GM18498 (cell line): ENCODE measurements at regions not wholly inside any gene's neighbourhood (a gene's known extent, or its start where the extent isn't known, plus 50 kb on each side); places are given as distances from the start of the nearest gene placed in this dataset.

Experiments
- ATAC-seq: cut with Tn5 transposase; IDR thresholded peaks from one replicate; pipeline ENCODE4 v1.9.1; 2021; ENCODE audit warnings: mild to moderate bottlenecking, moderate library complexity; ENCODE audit not compliant: unreplicated experiment

GRCh38 chr15:39451121-39451688 is 129.7 kb upstream of the THBS1 start:
- no peak for ATAC-seq

- ATAC-seq: no peak
Observed at GRCh38 chr15:39451871-39452270, 129.0 kb upstream of the THBS1 start.

- peak; percentile 78 for ATAC-seq
Observed at GRCh38 chr15:39453620-39454019, 127.3 kb upstream of the THBS1 start.

- no peak for ATAC-seq
Observed at GRCh38 chr15:39454189-39454986, 126.5 kb upstream of the THBS1 start.

- no peak for ATAC-seq
Observed at GRCh38 chr15:39455471-39455991, 125.3 kb upstream of the THBS1 start.

- ATAC-seq: no peak
Observed at GRCh38 chr15:39456159-39456558, 124.7 kb upstream of the THBS1 start.

- no peak for ATAC-seq
Observed at GRCh38 chr15:39456582-39457330, 124.1 kb upstream of the THBS1 start.

GRCh38 chr15:39458131-39458530 is 122.7 kb upstream of the THBS1 start:
- ATAC-seq: no peak

GRCh38 chr15:39459548-39459947 is 121.3 kb upstream of the THBS1 start:
- no peak for ATAC-seq

GRCh38 chr15:39460748-39461147 is 120.1 kb upstream of the THBS1 start:
- no peak for ATAC-seq

GRCh38 chr15:39461536-39462130 is 119.2 kb upstream of the THBS1 start:
- ATAC-seq: no peak

GRCh38 chr15:39462691-39463090 is 118.2 kb upstream of the THBS1 start:
- no peak for ATAC-seq

GRCh38 chr15:39465843-39466749 is 114.8 kb upstream of the THBS1 start:
- no peak for ATAC-seq

GRCh38 chr15:39466750-39467105 is 114.2 kb upstream of the THBS1 start:
- ATAC-seq: no peak

GRCh38 chr15:39468331-39468730 is 112.5 kb upstream of the THBS1 start:
- ATAC-seq: no peak

- no peak for ATAC-seq
Observed at GRCh38 chr15:39468828-39469227, 112.1 kb upstream of the THBS1 start.

GRCh38 chr15:39471785-39472574 is 108.9 kb upstream of the THBS1 start:
- ATAC-seq: no peak

GRCh38 chr15:39472621-39473297 is 108.1 kb upstream of the THBS1 start:
- ATAC-seq: no peak
